ENCODE measurements at regions not wholly inside any gene's neighbourhood (a gene's known extent, or its start where the extent isn't known, plus 50 kb on each side); places are given as distances from the start of the nearest gene placed in this dataset.

GRCh38 chr21:30083225-30083945 is 83.2 kb downstream of the CLDN17 start:
- TF ChIP-seq CTCF (IDR thresholded peaks at IDR 0.05) (no peak), POLR2A (IDR thresholded peaks at IDR 0.05) (no peak)
